ENCODE measurements at regions not wholly inside any gene's neighbourhood (a gene's known extent, or its start where the extent isn't known, plus 50 kb on each side); places are given as distances from the start of the nearest gene placed in this dataset.

DNA sequence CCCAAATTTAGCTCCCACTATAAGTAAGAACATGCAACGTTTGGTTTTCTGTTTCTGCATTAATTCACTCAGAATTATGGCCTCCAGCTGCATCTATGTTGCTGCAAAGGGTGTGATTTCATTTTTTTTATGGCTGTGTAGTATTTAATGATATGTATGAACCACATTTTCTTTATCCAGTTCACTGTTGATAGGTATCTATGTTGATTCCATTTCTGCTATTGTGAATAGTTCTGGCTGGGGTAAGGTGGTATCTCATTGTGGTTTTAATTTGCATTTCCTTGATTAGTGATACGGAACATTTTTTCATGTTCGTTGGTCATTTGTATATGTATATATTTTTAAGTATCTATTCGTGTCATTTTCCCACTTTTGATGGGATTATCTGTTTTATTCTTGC is 674.3 kb downstream of the NUP35 start:
- no peak for DNase-seq
- no peaks in the 10 kb centered on the region for H3K79me2 ChIP-seq (ENCODE audit: insufficient read depth)
- no peaks in the 10 kb centered on the region for H3K36me3 ChIP-seq (replicated peaks in 1 of 2; ENCODE audit: control insufficient read depth in 1 of 2, insufficient read depth in 2 of 2, low read length in 1 of 2)
- no peaks in the 10 kb centered on the region for H3K4me1 ChIP-seq (ENCODE audit: control insufficient read depth in 1 of 2, insufficient read depth in 2 of 2, low read depth in 1 of 2, low read length in 1 of 2)
- ChIA-PET POLR2A (no interaction called here), CTCF (interaction anchor here (0.8 kb wide), 1 partner anchor 10 kb away, joined by 3 read pairs; no protein-coding TSS in a partner anchor)
- no peaks in the 10 kb centered on the region for H3K9me2 ChIP-seq
- no peak overlapping the region for H3K27ac ChIP-seq (ENCODE audit: low read depth in 2 of 2, low read length in 1 of 2)
- H3K4me3 ChIP-seq (ENCODE audit: low read depth in 2 of 2, low read length in 1 of 2) = no peak overlapping the region
- H3F3A ChIP-seq (replicated peaks; ENCODE audit: insufficient read depth) = no peaks in the 10 kb centered on the region
- peaks cover 7% of the 10 kb centered on the region for H3K9me3 ChIP-seq
- TF ChIP-seq TCF12 (IDR thresholded peaks at IDR 0.05) (no peak), NRF1 (IDR thresholded peaks at IDR 0.05; ENCODE audit: low read depth, low read length) (no peak), YY1 (IDR thresholded peaks at IDR 0.05; ENCODE audit: low read depth) (no peak), CHD2 (IDR thresholded peaks at IDR 0.05; ENCODE audit: low read length, partially characterized antibody) (no peak), FOSL2 (IDR thresholded peaks at IDR 0.05; ENCODE audit: borderline replicate concordance, low read depth) (no peak), NFIC (IDR thresholded peaks at IDR 0.05; ENCODE audit: borderline replicate concordance) (no peak), TAF1 (IDR thresholded peaks at IDR 0.05; ENCODE audit: borderline replicate concordance, low read depth, low read length) (no peak), JUND (IDR thresholded peaks at IDR 0.05) (no peak), FOXM1 (IDR thresholded peaks at IDR 0.05; ENCODE audit: low read depth) (no peak), RFX5 (IDR thresholded peaks at IDR 0.05; ENCODE audit: low read length) (no peak), RAD21 (IDR thresholded peaks at IDR 0.05; ENCODE audit: low read length) (no peak), MXI1 (IDR thresholded peaks at IDR 0.05; ENCODE audit: low read depth, low read length) (no peak), MAX (IDR thresholded peaks at IDR 0.05; ENCODE audit: low read depth) (no peak), ELF1 (IDR thresholded peaks at IDR 0.05) (no peak), RCOR1 (IDR thresholded peaks at IDR 0.05; ENCODE audit: low read length) (no peak), TEAD4 (IDR thresholded peaks at IDR 0.05; ENCODE audit: borderline replicate concordance, insufficient read depth) (no peak), SMC3 (IDR thresholded peaks at IDR 0.05; ENCODE audit: low read depth, low read length) (no peak)
- TF ChIP-seq, protein P1, sequence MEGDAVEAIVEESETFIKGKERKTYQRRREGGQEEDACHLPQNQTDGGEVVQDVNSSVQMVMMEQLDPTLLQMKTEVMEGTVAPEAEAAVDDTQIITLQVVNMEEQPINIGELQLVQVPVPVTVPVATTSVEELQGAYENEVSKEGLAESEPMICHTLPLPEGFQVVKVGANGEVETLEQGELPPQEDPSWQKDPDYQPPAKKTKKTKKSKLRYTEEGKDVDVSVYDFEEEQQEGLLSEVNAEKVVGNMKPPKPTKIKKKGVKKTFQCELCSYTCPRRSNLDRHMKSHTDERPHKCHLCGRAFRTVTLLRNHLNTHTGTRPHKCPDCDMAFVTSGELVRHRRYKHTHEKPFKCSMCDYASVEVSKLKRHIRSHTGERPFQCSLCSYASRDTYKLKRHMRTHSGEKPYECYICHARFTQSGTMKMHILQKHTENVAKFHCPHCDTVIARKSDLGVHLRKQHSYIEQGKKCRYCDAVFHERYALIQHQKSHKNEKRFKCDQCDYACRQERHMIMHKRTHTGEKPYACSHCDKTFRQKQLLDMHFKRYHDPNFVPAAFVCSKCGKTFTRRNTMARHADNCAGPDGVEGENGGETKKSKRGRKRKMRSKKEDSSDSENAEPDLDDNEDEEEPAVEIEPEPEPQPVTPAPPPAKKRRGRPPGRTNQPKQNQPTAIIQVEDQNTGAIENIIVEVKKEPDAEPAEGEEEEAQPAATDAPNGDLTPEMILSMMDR (IDR thresholded peaks at IDR 0.05) = no peak
- TF ChIP-seq, protein P2, sequence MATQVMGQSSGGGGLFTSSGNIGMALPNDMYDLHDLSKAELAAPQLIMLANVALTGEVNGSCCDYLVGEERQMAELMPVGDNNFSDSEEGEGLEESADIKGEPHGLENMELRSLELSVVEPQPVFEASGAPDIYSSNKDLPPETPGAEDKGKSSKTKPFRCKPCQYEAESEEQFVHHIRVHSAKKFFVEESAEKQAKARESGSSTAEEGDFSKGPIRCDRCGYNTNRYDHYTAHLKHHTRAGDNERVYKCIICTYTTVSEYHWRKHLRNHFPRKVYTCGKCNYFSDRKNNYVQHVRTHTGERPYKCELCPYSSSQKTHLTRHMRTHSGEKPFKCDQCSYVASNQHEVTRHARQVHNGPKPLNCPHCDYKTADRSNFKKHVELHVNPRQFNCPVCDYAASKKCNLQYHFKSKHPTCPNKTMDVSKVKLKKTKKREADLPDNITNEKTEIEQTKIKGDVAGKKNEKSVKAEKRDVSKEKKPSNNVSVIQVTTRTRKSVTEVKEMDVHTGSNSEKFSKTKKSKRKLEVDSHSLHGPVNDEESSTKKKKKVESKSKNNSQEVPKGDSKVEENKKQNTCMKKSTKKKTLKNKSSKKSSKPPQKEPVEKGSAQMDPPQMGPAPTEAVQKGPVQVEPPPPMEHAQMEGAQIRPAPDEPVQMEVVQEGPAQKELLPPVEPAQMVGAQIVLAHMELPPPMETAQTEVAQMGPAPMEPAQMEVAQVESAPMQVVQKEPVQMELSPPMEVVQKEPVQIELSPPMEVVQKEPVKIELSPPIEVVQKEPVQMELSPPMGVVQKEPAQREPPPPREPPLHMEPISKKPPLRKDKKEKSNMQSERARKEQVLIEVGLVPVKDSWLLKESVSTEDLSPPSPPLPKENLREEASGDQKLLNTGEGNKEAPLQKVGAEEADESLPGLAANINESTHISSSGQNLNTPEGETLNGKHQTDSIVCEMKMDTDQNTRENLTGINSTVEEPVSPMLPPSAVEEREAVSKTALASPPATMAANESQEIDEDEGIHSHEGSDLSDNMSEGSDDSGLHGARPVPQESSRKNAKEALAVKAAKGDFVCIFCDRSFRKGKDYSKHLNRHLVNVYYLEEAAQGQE (IDR thresholded peaks at IDR 0.05; ENCODE audit: low read depth, low read length) = no peak
- TF ChIP-seq, protein P3, sequence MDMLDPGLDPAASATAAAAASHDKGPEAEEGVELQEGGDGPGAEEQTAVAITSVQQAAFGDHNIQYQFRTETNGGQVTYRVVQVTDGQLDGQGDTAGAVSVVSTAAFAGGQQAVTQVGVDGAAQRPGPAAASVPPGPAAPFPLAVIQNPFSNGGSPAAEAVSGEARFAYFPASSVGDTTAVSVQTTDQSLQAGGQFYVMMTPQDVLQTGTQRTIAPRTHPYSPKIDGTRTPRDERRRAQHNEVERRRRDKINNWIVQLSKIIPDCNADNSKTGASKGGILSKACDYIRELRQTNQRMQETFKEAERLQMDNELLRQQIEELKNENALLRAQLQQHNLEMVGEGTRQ (IDR thresholded peaks at IDR 0.05; ENCODE audit: borderline replicate concordance, low read depth, low read length) = no peak
- H4K20me1 ChIP-seq (ENCODE audit: insufficient read depth) = no peaks in the 10 kb centered on the region
- no peaks in the 10 kb centered on the region for H3K27me3 ChIP-seq (ENCODE audit: insufficient read depth)
- H3K4me2 ChIP-seq = no peak overlapping the region
- H3K9ac ChIP-seq = no peak overlapping the region
- no peak overlapping the region for H2AFZ ChIP-seq (ENCODE audit: low read depth)
- WGBS (ENCODE audit: low lambda C conversion rate) = 32% methylated on average over 4 of the region's 4 CpGs

Measured in SK-N-SH (cell line).